ENCODE measurements at regions not wholly inside any gene's neighbourhood (a gene's known extent, or its start where the extent isn't known, plus 50 kb on each side); places are given as distances from the start of the nearest gene placed in this dataset.

- H3K9me3 Mint-ChIP-seq (ENCODE audit: low read depth, unreplicated experiment), result no peaks in the 10 kb centered on the region
- H3K27me3 Mint-ChIP-seq (ENCODE audit: unreplicated experiment), result no peaks in the 10 kb centered on the region
- no peak overlapping the region for H3K4me3 Mint-ChIP-seq (ENCODE audit: low read depth, unreplicated experiment)
- intact Hi-C loops (cut with micrococcal nuclease; ENCODE audit: unreplicated experiment), result no loop called here
- H3K4me1 Mint-ChIP-seq (ENCODE audit: low read depth, unreplicated experiment), result no peaks in the 10 kb centered on the region
- no TSS peak for BruUV-seq (replicated peaks)
- CTCF ChIA-PET, result no interaction called here
- H3K36me3 Mint-ChIP-seq (ENCODE audit: insufficient read depth, unreplicated experiment), result no peaks in the 10 kb centered on the region
- TF ChIP-seq, protein P1, sequence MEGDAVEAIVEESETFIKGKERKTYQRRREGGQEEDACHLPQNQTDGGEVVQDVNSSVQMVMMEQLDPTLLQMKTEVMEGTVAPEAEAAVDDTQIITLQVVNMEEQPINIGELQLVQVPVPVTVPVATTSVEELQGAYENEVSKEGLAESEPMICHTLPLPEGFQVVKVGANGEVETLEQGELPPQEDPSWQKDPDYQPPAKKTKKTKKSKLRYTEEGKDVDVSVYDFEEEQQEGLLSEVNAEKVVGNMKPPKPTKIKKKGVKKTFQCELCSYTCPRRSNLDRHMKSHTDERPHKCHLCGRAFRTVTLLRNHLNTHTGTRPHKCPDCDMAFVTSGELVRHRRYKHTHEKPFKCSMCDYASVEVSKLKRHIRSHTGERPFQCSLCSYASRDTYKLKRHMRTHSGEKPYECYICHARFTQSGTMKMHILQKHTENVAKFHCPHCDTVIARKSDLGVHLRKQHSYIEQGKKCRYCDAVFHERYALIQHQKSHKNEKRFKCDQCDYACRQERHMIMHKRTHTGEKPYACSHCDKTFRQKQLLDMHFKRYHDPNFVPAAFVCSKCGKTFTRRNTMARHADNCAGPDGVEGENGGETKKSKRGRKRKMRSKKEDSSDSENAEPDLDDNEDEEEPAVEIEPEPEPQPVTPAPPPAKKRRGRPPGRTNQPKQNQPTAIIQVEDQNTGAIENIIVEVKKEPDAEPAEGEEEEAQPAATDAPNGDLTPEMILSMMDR (IDR thresholded peaks at IDR 0.05; ENCODE audit: unreplicated experiment), result no peak
- no peak overlapping the region for H3K27ac Mint-ChIP-seq (ENCODE audit: unreplicated experiment)
- DNase-seq, result no peak
These were observed 435.2 kb upstream of the NAALADL2 start for GRCh38 chr3:174423936-174424335.

- Mint-ChIP-seq H3K4me3 (ENCODE audit: low read depth, unreplicated experiment) (no peak overlapping the region), H3K36me3 (ENCODE audit: insufficient read depth, unreplicated experiment) (no peaks in the 10 kb centered on the region), H3K9me3 (ENCODE audit: low read depth, unreplicated experiment) (no peaks in the 10 kb centered on the region), H3K27me3 (ENCODE audit: unreplicated experiment) (no peaks in the 10 kb centered on the region), H3K27ac (ENCODE audit: unreplicated experiment) (no peak overlapping the region), H3K4me1 (ENCODE audit: low read depth, unreplicated experiment) (no peaks in the 10 kb centered on the region)
- intact Hi-C loops (cut with micrococcal nuclease; ENCODE audit: unreplicated experiment), result no loop called here
- DNase-seq, result no peak
- no TSS peak for BruUV-seq (replicated peaks)
- TF ChIP-seq, protein P1 (IDR thresholded peaks at IDR 0.05; ENCODE audit: unreplicated experiment), result no peak
- CTCF ChIA-PET, result no interaction called here
These were observed 434.5 kb upstream of the NAALADL2 start for GRCh38 chr3:174424656-174425055.

GRCh38 chr3:174425422-174425821, 433.7 kb upstream of the NAALADL2 start:
- no peak overlapping the region for H3K4me3 Mint-ChIP-seq (ENCODE audit: low read depth, unreplicated experiment)
- H3K9me3 Mint-ChIP-seq (ENCODE audit: low read depth, unreplicated experiment), result no peaks in the 10 kb centered on the region
- intact Hi-C loops (cut with micrococcal nuclease; ENCODE audit: unreplicated experiment), result no loop called here
- H3K27me3 Mint-ChIP-seq (ENCODE audit: unreplicated experiment), result no peaks in the 10 kb centered on the region
- H3K36me3 Mint-ChIP-seq (ENCODE audit: insufficient read depth, unreplicated experiment), result no peaks in the 10 kb centered on the region
- no peaks in the 10 kb centered on the region for H3K4me1 Mint-ChIP-seq (ENCODE audit: low read depth, unreplicated experiment)
- H3K27ac Mint-ChIP-seq (ENCODE audit: unreplicated experiment), result no peak overlapping the region
- TF ChIP-seq, protein P1 (IDR thresholded peaks at IDR 0.05; ENCODE audit: unreplicated experiment), result no peak
- CTCF ChIA-PET, result no interaction called here
- no peak for DNase-seq
- BruUV-seq (replicated peaks), result no TSS peak

DNA sequence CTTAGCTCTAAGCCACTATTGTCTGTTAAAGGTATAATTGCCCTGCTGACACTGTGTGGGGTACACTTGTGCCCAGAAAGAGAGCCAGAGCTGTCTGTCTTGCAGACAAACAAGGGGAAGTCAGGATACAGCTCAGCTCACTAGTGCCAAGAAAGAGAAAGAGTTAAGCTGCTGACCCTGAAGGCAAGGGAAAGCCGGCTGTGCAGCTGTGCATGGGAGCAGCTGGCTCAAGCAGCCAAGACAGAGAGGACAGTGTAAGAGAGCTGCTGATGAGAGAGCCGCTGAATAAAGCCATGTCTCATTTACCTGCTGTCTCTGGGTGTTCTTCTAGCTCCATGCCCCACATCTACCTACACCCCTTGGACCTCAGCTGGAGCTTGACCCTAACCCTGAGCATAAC, 428.1 kb upstream of the NAALADL2 start:
- Mint-ChIP-seq H3K9me3 (ENCODE audit: low read depth, unreplicated experiment) (no peaks in the 10 kb centered on the region), H3K27me3 (ENCODE audit: unreplicated experiment) (no peaks in the 10 kb centered on the region), H3K36me3 (ENCODE audit: insufficient read depth, unreplicated experiment) (no peaks in the 10 kb centered on the region), H3K27ac (ENCODE audit: unreplicated experiment) (no peak overlapping the region), H3K4me1 (ENCODE audit: low read depth, unreplicated experiment) (peaks cover 10% of the 10 kb centered on the region), H3K4me3 (ENCODE audit: low read depth, unreplicated experiment) (no peak overlapping the region)
- TF ChIP-seq, protein P1 (IDR thresholded peaks at IDR 0.05; ENCODE audit: unreplicated experiment), result no peak
- no TSS peak for BruUV-seq (replicated peaks)
- CTCF ChIA-PET, result interaction anchor here (0.6 kb wide), 1 partner anchor 225 kb away, joined by 3 read pairs; no protein-coding TSS in a partner anchor
- DNase-seq, result no peak
- intact Hi-C loops (cut with micrococcal nuclease; ENCODE audit: unreplicated experiment), result no loop called here

Measured in Calu3 (cell line).